K562 (cell line): ENCODE measurements at regions not wholly inside any gene's neighbourhood (a gene's known extent, or its start where the extent isn't known, plus 50 kb on each side); places are given as distances from the start of the nearest gene placed in this dataset.

ENCODE experiments used
- ATAC-seq: fragments of 200-7000 bp; cut with Tn5 transposase; 3 replicates; pipeline ENCODE4 v1.9.1; 2020; ENCODE audit warnings: moderate library complexity
- BruUV-seq: library from RNA; stranded (reverse); fragments of 400-500 nt; replicated peaks from 2 replicates; lab custom pipeline; 2021; lab: Mats Ljungman, UMichigan
- CTCF ChIA-PET: fragments of 300-600 bp; formaldehyde crosslinking; extraction: SDS; loops from one replicate; lab custom pipeline; 2021; ENCODE audit warnings: low intra/inter-chr PET ratio; lab: Yijun Ruan, JAX
- POLR2A ChIA-PET: fragments of 300-600, 350-650 bp; sonication (Branson Sonifier 250); formaldehyde crosslinking; extraction: SDS; loops from one replicate; lab custom pipeline; 2021; ENCODE audit warnings: antibody characterized with exemption, inconsistent platforms; lab: Yijun Ruan, JAX
- DNase-seq, 4 experiments: peaks; one replicate each; pipeline versions ENCODE4 v3.0.0 to v3.0.0-alpha.2; 2011 to 2018; ENCODE audit warnings: low spot score in 3 of 4, mixed read lengths in 3 of 4; ENCODE audit errors: extremely low read depth in 1 of 4
- FAIRE-seq: peaks from 2 replicates; lab custom pipeline; 2011; peaks lifted over from hg19 to GRCh38; lab: Jason Lieb, UNC
- H2AFZ ChIP-seq: 2 replicates; pipeline ENCODE4 v1.6.0; 2011; ENCODE audit warnings: low read depth, low read length, control low read depth, inconsistent platforms
- H3K27ac ChIP-seq: fragments of 200-600 bp; 3 replicates; pipeline ENCODE4 v1.8.0; 2011; ENCODE audit warnings: low read depth, mild to moderate bottlenecking, control low read depth, inconsistent platforms, low read length, moderate library complexity, mixed read lengths; ENCODE audit errors: extremely low read depth
- H3K27me3 ChIP-seq, 2 experiments: fragments of 300-600 bp in 1 of 2; 2 replicates in 1 of 2; 3 replicates in 1 of 2; pipeline versions ENCODE4 v1.6.0 to v1.8.0; 2011; ENCODE audit warnings: inconsistent platforms in 2 of 2, low read length in 2 of 2, mild to moderate bottlenecking in 1 of 2, mixed read lengths in 1 of 2, moderate library complexity in 1 of 2; ENCODE audit not compliant: control insufficient read depth in 2 of 2, insufficient read depth in 2 of 2
- H3K36me3 ChIP-seq: fragments of 300-600 bp; 3 replicates; pipeline ENCODE4 v1.8.0; 2011; ENCODE audit warnings: mild to moderate bottlenecking, low read length, inconsistent platforms; ENCODE audit not compliant: control insufficient read depth, insufficient read depth
- H3K4me1 ChIP-seq, 2 experiments: fragments of 200-600 bp in 1 of 2; replicated peaks in 1 of 2; 2 replicates in 1 of 2; 3 replicates in 1 of 2; pipeline versions ENCODE4 v1.5.1 to v1.8.0; 2011; ENCODE audit warnings: inconsistent platforms in 2 of 2, low read length in 2 of 2, mild to moderate bottlenecking in 1 of 2, mixed read lengths in 1 of 2, moderate library complexity in 1 of 2; ENCODE audit not compliant: control insufficient read depth in 2 of 2, insufficient read depth in 2 of 2
- H3K4me2 ChIP-seq: 2 replicates; pipeline ENCODE4 v1.6.1; 2011; ENCODE audit warnings: low read length, control low read depth, inconsistent platforms, mixed read lengths; ENCODE audit not compliant: insufficient read depth
- H3K4me3 ChIP-seq: fragments of 200-600 bp; sonication (generic), shearing (Covaris generic); 2 replicates; pipeline ENCODE4 v1.5.1; 2016; ENCODE audit warnings: control low read depth, inconsistent platforms
- H3K79me2 ChIP-seq: fragments of 200-600 bp; 3 replicates; pipeline ENCODE4 v1.8.0; 2011; ENCODE audit warnings: low read length, inconsistent platforms; ENCODE audit not compliant: control insufficient read depth, insufficient read depth
- H3K9ac ChIP-seq, 2 experiments: 2 replicates each; pipeline versions ENCODE4 v1.6.0 to v1.6.1; 2011; ENCODE audit warnings: low read depth in 2 of 2, low read length in 2 of 2, control low read depth in 1 of 2, inconsistent platforms in 1 of 2, mild to moderate bottlenecking in 1 of 2, mixed read lengths in 1 of 2; ENCODE audit not compliant: insufficient read depth in 1 of 2
- H3K9me1 ChIP-seq: one replicate; pipeline ENCODE4 v1.6.0; 2011; ENCODE audit warnings: inconsistent platforms, mild to moderate bottlenecking, low read length, moderate library complexity; ENCODE audit not compliant: control insufficient read depth, insufficient read depth
- H3K9me3 ChIP-seq: replicated peaks from 2 replicates; pipeline ENCODE4 v1.5.1; 2011; ENCODE audit warnings: low read depth, low read length, inconsistent platforms; ENCODE audit not compliant: control insufficient read depth, insufficient read depth
- H4K20me1 ChIP-seq: replicated peaks from 2 replicates; pipeline ENCODE4 v1.6.1; 2011; ENCODE audit warnings: low read length, inconsistent platforms, mixed read lengths; ENCODE audit not compliant: control insufficient read depth, insufficient read depth
- KAT7 ChIP-seq: sonication (generic); formaldehyde crosslinking; IDR thresholded peaks from 2 replicates; pipeline ENCODE4 v1.8.0; 2022; ENCODE audit warnings: missing genetic modification reagents, mild to moderate bottlenecking, borderline replicate concordance
- SRSF7 ChIP-seq: fragments of 200-400 bp; formaldehyde crosslinking; optimal IDR thresholded peaks from 2 replicates; pipeline ENCODE3; 2017; ENCODE audit warnings: mild to moderate bottlenecking, low read depth, low read length
- ZFP36 ChIP-seq: fragments of 150-350 bp; IDR thresholded peaks from 2 replicates; pipeline ENCODE4 v1.6.1; 2018; ENCODE audit warnings: low read length, low read depth; ENCODE audit not compliant: partially characterized antibody
- ZZZ3 ChIP-seq: fragments of 450-650 bp; IDR thresholded peaks from 2 replicates; pipeline ENCODE4 v1.6.1; 2016; ENCODE audit warnings: antibody characterized with exemption, mild to moderate bottlenecking, moderate library complexity
- WGBS: fragments of 100-300 bp; shearing (Covaris generic); methylation state at CpG from one replicate; pipeline ENCODE4 v1.1.6; 2016; ENCODE audit warnings: low coverage, mixed read lengths; ENCODE audit not compliant: insufficient coverage; ENCODE audit errors: missing lambda C conversion rate; 5-methylcytosine and 5-hydroxymethylcytosine counted together
- in situ Hi-C: fragments of 300-500 bp; cut with MboI; formaldehyde crosslinking; loops from 4 replicates; pipeline ENCODE4 v1.15.0; 2018; ENCODE audit warnings: inconsistent platforms, mixed read lengths
- intact Hi-C: fragments of 100-400 bp; cut with micrococcal nuclease; formaldehyde crosslinking; loops from 2 replicates; pipeline ENCODE4 v1.14.2; 2022
- TF ChIP-seq, protein P1 (sequence below): sonication (generic); formaldehyde crosslinking; IDR thresholded peaks from 2 replicates; pipeline ENCODE4 v1.8.0; 2023; ENCODE audit warnings: mild to moderate bottlenecking, missing genetic modification reagents
- TF ChIP-seq, protein P2 (sequence below): fragments of 450-650 bp; IDR thresholded peaks from 2 replicates; pipeline ENCODE4 v1.6.1; 2016; ENCODE audit warnings: antibody characterized with exemption

DNA sequence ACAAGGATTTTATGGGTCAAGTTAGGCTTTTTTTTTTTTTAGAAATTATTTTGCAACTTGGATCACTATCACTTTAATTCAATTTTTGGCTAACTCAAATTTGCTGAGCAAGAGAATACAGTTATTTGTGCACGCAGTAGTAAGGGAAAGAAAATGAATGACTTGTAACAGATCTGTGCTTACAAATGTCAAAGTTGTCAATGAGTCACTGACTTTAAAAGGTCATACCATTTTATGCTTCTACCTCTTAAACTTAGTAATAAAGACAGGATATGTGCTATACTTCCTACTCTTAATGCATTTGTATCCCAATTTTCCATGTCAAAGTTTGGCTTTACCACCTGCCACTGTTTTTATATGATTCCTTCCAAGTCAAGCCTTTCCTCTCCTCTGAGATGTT is 131.1 kb upstream of the FBXO33 start:
- H3K9ac ChIP-seq = no peak overlapping the region
- FAIRE-seq = no peak
- H3K79me2 ChIP-seq = no peaks in the 10 kb centered on the region
- TF ChIP-seq SRSF7 (no peak), ZZZ3 (no peak), ZFP36 (no peak), KAT7 (CRISPR knock-in tag) (no peak)
- TF ChIP-seq, protein P1, sequence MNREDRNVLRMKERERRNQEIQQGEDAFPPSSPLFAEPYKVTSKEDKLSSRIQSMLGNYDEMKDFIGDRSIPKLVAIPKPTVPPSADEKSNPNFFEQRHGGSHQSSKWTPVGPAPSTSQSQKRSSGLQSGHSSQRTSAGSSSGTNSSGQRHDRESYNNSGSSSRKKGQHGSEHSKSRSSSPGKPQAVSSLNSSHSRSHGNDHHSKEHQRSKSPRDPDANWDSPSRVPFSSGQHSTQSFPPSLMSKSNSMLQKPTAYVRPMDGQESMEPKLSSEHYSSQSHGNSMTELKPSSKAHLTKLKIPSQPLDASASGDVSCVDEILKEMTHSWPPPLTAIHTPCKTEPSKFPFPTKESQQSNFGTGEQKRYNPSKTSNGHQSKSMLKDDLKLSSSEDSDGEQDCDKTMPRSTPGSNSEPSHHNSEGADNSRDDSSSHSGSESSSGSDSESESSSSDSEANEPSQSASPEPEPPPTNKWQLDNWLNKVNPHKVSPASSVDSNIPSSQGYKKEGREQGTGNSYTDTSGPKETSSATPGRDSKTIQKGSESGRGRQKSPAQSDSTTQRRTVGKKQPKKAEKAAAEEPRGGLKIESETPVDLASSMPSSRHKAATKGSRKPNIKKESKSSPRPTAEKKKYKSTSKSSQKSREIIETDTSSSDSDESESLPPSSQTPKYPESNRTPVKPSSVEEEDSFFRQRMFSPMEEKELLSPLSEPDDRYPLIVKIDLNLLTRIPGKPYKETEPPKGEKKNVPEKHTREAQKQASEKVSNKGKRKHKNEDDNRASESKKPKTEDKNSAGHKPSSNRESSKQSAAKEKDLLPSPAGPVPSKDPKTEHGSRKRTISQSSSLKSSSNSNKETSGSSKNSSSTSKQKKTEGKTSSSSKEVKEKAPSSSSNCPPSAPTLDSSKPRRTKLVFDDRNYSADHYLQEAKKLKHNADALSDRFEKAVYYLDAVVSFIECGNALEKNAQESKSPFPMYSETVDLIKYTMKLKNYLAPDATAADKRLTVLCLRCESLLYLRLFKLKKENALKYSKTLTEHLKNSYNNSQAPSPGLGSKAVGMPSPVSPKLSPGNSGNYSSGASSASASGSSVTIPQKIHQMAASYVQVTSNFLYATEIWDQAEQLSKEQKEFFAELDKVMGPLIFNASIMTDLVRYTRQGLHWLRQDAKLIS (CRISPR knock-in tag) = no peak
- TF ChIP-seq, protein P2, sequence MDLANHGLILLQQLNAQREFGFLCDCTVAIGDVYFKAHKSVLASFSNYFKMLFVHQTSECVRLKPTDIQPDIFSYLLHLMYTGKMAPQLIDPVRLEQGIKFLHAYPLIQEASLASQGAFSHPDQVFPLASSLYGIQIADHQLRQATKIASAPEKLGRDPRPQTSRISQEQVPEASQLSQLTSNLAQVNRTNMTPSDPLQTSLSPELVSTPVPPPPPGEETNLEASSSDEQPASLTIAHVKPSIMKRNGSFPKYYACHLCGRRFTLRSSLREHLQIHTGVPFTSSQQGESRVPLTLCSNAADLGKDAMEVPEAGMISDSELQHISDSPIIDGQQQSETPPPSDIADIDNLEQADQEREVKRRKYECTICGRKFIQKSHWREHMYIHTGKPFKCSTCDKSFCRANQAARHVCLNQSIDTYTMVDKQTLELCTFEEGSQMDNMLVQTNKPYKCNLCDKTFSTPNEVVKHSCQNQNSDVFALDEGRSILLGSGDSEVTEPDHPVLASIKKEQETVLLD = no peak

More for the DNA sequence above, 131.1 kb upstream of the FBXO33 start:
- intact Hi-C loops = no loop called here
- Histone ChIP-seq H3K4me2 (no peak overlapping the region), H2AFZ (no peak overlapping the region), H3K9me3 (no peaks in the 10 kb centered on the region), H3K27me3 (no peaks in the 10 kb centered on the region), H4K20me1 (no peaks in the 10 kb centered on the region), H3K4me3 (no peak overlapping the region), H3K27ac (no peak overlapping the region), H3K4me1 (no peaks in the 10 kb centered on the region), H3K36me3 (no peaks in the 10 kb centered on the region), H3K9me1 (no peaks in the 10 kb centered on the region)
- POLR2A ChIA-PET = no interaction called here
- DNase-seq (no peak), ATAC-seq (no peak)
- 8% methylated on average over 1 of the region's 1 CpG for WGBS
- no TSS peak for BruUV-seq
- CTCF ChIA-PET = no interaction called here
- in situ Hi-C loops = no loop called here
